GM23338 (cell line): ENCODE measurements at regions not wholly inside any gene's neighbourhood (a gene's known extent, or its start where the extent isn't known, plus 50 kb on each side); places are given as distances from the start of the nearest gene placed in this dataset.

Source experiments
- ATAC-seq: fragments of 200-7000 bp; cut with Tn5 transposase; 3 replicates; pipeline ENCODE4 v1.9.1; 2020
- DNase-seq: peaks from one replicate; pipeline ENCODE4 v3.0.0-alpha.2; 2015; ENCODE audit warnings: low spot score
- H2AFZ ChIP-seq: fragments of 200-600 bp; sonication (generic); 2 replicates; pipeline ENCODE4 v1.8.0; 2016; ENCODE audit warnings: antibody characterized with exemption, mild to moderate bottlenecking, moderate library complexity
- H3F3A ChIP-seq: fragments of 200-600 bp; sonication (generic); replicated peaks from 2 replicates; pipeline ENCODE4 v1.8.0; 2017; ENCODE audit warnings: antibody characterized with exemption, mixed run types, low read depth
- H3K27ac ChIP-seq: fragments of 200-600 bp; sonication (generic); 2 replicates; pipeline ENCODE4 v1.6.1; 2016; ENCODE audit warnings: low read depth
- H3K27me3 ChIP-seq: fragments of 200-600 bp; sonication (generic); 2 replicates; pipeline ENCODE4 v1.8.0; 2016; ENCODE audit warnings: mild to moderate bottlenecking, mixed run types, moderate library complexity; ENCODE audit not compliant: insufficient read depth
- H3K36me3 ChIP-seq: fragments of 200-600 bp; sonication (generic); 2 replicates; pipeline ENCODE4 v1.8.0; 2016; ENCODE audit warnings: mild to moderate bottlenecking; ENCODE audit not compliant: insufficient read depth
- H3K4me1 ChIP-seq: fragments of 200-600 bp; sonication (generic); 2 replicates; pipeline ENCODE4 v1.8.0; 2016; ENCODE audit warnings: mild to moderate bottlenecking, moderate library complexity; ENCODE audit not compliant: insufficient read depth
- H3K4me2 ChIP-seq: fragments of 200-600 bp; sonication (generic); 2 replicates; pipeline ENCODE4 v1.7.1; 2017; ENCODE audit warnings: mixed run types
- H3K4me3 ChIP-seq: fragments of 200-600 bp; sonication (generic); 2 replicates; pipeline ENCODE4 v1.6.1; 2016; ENCODE audit warnings: mixed run types
- H3K79me2 ChIP-seq: fragments of 200-600 bp; sonication (generic); replicated peaks from 2 replicates; pipeline ENCODE4 v1.8.0; 2017; ENCODE audit warnings: mild to moderate bottlenecking; ENCODE audit not compliant: insufficient read depth
- H3K9me2 ChIP-seq: fragments of 200-600 bp; sonication (generic); 2 replicates; pipeline ENCODE4 v1.8.0; 2017; ENCODE audit not compliant: insufficient read depth
- H4K20me1 ChIP-seq: fragments of 200-600 bp; sonication (generic); replicated peaks from 2 replicates; pipeline ENCODE4 v1.8.0; 2017; ENCODE audit warnings: mild to moderate bottlenecking; ENCODE audit not compliant: insufficient read depth
- H3K27ac Mint-ChIP-seq: 2 replicates; pipeline ENCODE4 v1.8.0; 2020; ENCODE audit warnings: inconsistent platforms, mild to moderate bottlenecking, moderate library complexity, mixed read lengths
- H3K27me3 Mint-ChIP-seq: 3 replicates; pipeline ENCODE4 v1.8.0; 2022; ENCODE audit warnings: low read depth, mild to moderate bottlenecking, moderate library complexity, mixed read lengths, inconsistent platforms; ENCODE audit not compliant: insufficient read depth, poor library complexity
- H3K36me3 Mint-ChIP-seq: 3 replicates; pipeline ENCODE4 v1.8.0; 2021; ENCODE audit warnings: low read depth, mild to moderate bottlenecking, inconsistent platforms, moderate library complexity, mixed read lengths
- H3K4me1 Mint-ChIP-seq: 3 replicates; pipeline ENCODE4 v1.8.0; 2020; ENCODE audit warnings: mild to moderate bottlenecking, inconsistent platforms, mixed read lengths
- H3K4me3 Mint-ChIP-seq: 3 replicates; pipeline ENCODE4 v1.8.0; 2021; ENCODE audit warnings: moderate library complexity, mild to moderate bottlenecking, inconsistent platforms, mixed read lengths
- H3K9me3 Mint-ChIP-seq: 3 replicates; pipeline ENCODE4 v1.8.0; 2020; ENCODE audit warnings: moderate library complexity, mild to moderate bottlenecking, inconsistent platforms, mixed read lengths
- CREB1 ChIP-seq: fragments of 250-450 bp; sonication (Bioruptor Pico); IDR thresholded peaks from 2 replicates; pipeline ENCODE4 v1.5.0; 2020; ENCODE audit warnings: low read depth, mild to moderate bottlenecking, moderate library complexity
- EZH2 ChIP-seq: fragments of 200-600 bp; sonication (generic); IDR thresholded peaks from one replicate; pipeline ENCODE4 v1.8.0; 2017; ENCODE audit warnings: antibody characterized with exemption, mild to moderate bottlenecking, low read depth; ENCODE audit not compliant: unreplicated experiment
- EZH2phosphoT487 ChIP-seq: fragments of 200-600 bp; sonication (generic); IDR thresholded peaks from one replicate; pipeline ENCODE4 v1.8.1; 2018; ENCODE audit warnings: antibody characterized with exemption; ENCODE audit not compliant: unreplicated experiment
- JUNB ChIP-seq: IDR thresholded peaks from one replicate; pipeline ENCODE4 v1.6.1; 2016; ENCODE audit warnings: antibody characterized with exemption; ENCODE audit not compliant: unreplicated experiment
- NANOG ChIP-seq: IDR thresholded peaks from 2 replicates; pipeline ENCODE4 v1.6.1; 2016; ENCODE audit warnings: antibody characterized with exemption, borderline replicate concordance
- POLR2AphosphoS5 ChIP-seq: IDR thresholded peaks from 2 replicates; pipeline ENCODE4 v1.6.1; 2016; ENCODE audit warnings: antibody characterized with exemption, low read depth
- REST ChIP-seq: IDR thresholded peaks from one replicate; pipeline ENCODE4 v1.6.1; 2018; ENCODE audit warnings: antibody characterized with exemption; ENCODE audit not compliant: unreplicated experiment
- STAT1 ChIP-seq: IDR thresholded peaks from one replicate; pipeline ENCODE4 v1.6.1; 2016; ENCODE audit warnings: antibody characterized with exemption; ENCODE audit not compliant: unreplicated experiment
- ZNF114 ChIP-seq: fragments of 250-450 bp; sonication (Bioruptor Pico); IDR thresholded peaks from 2 replicates; pipeline ENCODE4 v1.5.0; 2020; ENCODE audit warnings: mild to moderate bottlenecking, moderate library complexity
- ZNF331 ChIP-seq: fragments of 250-450 bp; sonication (Bioruptor Pico); IDR thresholded peaks from 2 replicates; pipeline ENCODE4 v1.5.0; 2020; ENCODE audit warnings: low read depth, mild to moderate bottlenecking, moderate library complexity
- TF ChIP-seq, protein P1 (sequence below): fragments of 250-450 bp; sonication (Bioruptor Pico); IDR thresholded peaks from 2 replicates; pipeline ENCODE4 v1.5.0; 2020; ENCODE audit warnings: mild to moderate bottlenecking, moderate library complexity
- TF ChIP-seq, protein P2 (sequence below): IDR thresholded peaks from 2 replicates; pipeline ENCODE4 v1.6.1; 2016; ENCODE audit warnings: antibody characterized with exemption

DNA sequence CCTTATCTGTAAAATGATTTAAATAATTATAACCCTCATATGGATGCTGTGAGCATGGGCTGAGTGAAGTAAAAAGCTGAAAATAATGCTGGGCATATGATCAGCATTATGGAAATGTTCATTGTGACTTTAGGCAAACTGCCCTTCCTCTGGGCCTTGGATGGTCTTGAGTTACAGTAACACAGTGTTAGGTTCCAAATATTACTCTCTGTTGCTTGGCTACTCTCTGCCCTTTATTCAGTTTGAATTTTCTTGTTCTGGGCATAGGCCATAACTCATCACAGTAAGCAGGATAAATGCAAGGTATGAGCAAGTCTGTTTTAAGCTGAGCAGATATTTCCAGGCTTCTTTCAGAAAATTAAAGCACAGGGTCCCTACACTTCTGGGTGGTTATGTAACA lies 868.0 kb downstream of the KCNMA1 start:
- H3K27me3 Mint-ChIP-seq, result peaks cover 5% of the 10 kb centered on the region
- ATAC-seq, result no peak
- TF ChIP-seq ZNF331 (no peak), POLR2AphosphoS5 (no peak)
- Histone ChIP-seq H3K79me2 (no peaks in the 10 kb centered on the region), H3K4me2 (no peak overlapping the region), H3K27me3 (no peaks in the 10 kb centered on the region), H3K36me3 (0 out of 2 replicates have a peak, but pooled peaks cover 4% of the 10 kb centered on the region), H3K4me3 (no peak overlapping the region), H2AFZ (no peak overlapping the region), H4K20me1 (no peaks in the 10 kb centered on the region), H3K9me2 (peaks cover 18% of the 10 kb centered on the region), H3F3A (no peaks in the 10 kb centered on the region), H3K27ac (no peak overlapping the region), H3K4me1 (no peaks in the 10 kb centered on the region)
- peaks cover 10% of the 10 kb centered on the region; the same call in 2 of the 3 replicates for H3K36me3 Mint-ChIP-seq
- no peak overlapping the region for H3K4me3 Mint-ChIP-seq
- no peak overlapping the region for H3K27ac Mint-ChIP-seq
- no peak for DNase-seq
- peaks cover 12% of the 10 kb centered on the region for H3K9me3 Mint-ChIP-seq
- H3K4me1 Mint-ChIP-seq, result no peaks in the 10 kb centered on the region

GRCh38 chr10:76769161-76769560 lies 868.4 kb downstream of the KCNMA1 start:
- ATAC-seq (no peak), DNase-seq (no peak)
- Histone ChIP-seq H4K20me1 (no peaks in the 10 kb centered on the region), H3F3A (no peaks in the 10 kb centered on the region), H3K4me3 (no peak overlapping the region), H2AFZ (no peak overlapping the region), H3K4me2 (no peak overlapping the region), H3K27me3 (no peaks in the 10 kb centered on the region), H3K9me2 (peaks cover 18% of the 10 kb centered on the region), H3K4me1 (no peaks in the 10 kb centered on the region), H3K36me3 (no peaks in the 10 kb centered on the region), H3K27ac (no peak overlapping the region), H3K79me2 (no peaks in the 10 kb centered on the region)
- Mint-ChIP-seq H3K27me3 (peaks cover 5% of the 10 kb centered on the region), H3K4me3 (no peak overlapping the region), H3K9me3 (peaks cover 8% of the 10 kb centered on the region), H3K36me3 (peaks cover 7% of the 10 kb centered on the region; the same call in 2 of the 3 replicates), H3K4me1 (no peaks in the 10 kb centered on the region), H3K27ac (no peak overlapping the region; the same call in 1 of the 2 replicates)
- TF ChIP-seq ZNF331 (no peak), CREB1 (CRISPR knock-in tag) (no peak), NANOG (no peak), STAT1 (no peak), EZH2 (no peak), POLR2AphosphoS5 (no peak), EZH2phosphoT487 (no peak), REST (no peak), ZNF114 (CRISPR knock-in tag) (no peak), JUNB (no peak)
- TF ChIP-seq, protein P1, sequence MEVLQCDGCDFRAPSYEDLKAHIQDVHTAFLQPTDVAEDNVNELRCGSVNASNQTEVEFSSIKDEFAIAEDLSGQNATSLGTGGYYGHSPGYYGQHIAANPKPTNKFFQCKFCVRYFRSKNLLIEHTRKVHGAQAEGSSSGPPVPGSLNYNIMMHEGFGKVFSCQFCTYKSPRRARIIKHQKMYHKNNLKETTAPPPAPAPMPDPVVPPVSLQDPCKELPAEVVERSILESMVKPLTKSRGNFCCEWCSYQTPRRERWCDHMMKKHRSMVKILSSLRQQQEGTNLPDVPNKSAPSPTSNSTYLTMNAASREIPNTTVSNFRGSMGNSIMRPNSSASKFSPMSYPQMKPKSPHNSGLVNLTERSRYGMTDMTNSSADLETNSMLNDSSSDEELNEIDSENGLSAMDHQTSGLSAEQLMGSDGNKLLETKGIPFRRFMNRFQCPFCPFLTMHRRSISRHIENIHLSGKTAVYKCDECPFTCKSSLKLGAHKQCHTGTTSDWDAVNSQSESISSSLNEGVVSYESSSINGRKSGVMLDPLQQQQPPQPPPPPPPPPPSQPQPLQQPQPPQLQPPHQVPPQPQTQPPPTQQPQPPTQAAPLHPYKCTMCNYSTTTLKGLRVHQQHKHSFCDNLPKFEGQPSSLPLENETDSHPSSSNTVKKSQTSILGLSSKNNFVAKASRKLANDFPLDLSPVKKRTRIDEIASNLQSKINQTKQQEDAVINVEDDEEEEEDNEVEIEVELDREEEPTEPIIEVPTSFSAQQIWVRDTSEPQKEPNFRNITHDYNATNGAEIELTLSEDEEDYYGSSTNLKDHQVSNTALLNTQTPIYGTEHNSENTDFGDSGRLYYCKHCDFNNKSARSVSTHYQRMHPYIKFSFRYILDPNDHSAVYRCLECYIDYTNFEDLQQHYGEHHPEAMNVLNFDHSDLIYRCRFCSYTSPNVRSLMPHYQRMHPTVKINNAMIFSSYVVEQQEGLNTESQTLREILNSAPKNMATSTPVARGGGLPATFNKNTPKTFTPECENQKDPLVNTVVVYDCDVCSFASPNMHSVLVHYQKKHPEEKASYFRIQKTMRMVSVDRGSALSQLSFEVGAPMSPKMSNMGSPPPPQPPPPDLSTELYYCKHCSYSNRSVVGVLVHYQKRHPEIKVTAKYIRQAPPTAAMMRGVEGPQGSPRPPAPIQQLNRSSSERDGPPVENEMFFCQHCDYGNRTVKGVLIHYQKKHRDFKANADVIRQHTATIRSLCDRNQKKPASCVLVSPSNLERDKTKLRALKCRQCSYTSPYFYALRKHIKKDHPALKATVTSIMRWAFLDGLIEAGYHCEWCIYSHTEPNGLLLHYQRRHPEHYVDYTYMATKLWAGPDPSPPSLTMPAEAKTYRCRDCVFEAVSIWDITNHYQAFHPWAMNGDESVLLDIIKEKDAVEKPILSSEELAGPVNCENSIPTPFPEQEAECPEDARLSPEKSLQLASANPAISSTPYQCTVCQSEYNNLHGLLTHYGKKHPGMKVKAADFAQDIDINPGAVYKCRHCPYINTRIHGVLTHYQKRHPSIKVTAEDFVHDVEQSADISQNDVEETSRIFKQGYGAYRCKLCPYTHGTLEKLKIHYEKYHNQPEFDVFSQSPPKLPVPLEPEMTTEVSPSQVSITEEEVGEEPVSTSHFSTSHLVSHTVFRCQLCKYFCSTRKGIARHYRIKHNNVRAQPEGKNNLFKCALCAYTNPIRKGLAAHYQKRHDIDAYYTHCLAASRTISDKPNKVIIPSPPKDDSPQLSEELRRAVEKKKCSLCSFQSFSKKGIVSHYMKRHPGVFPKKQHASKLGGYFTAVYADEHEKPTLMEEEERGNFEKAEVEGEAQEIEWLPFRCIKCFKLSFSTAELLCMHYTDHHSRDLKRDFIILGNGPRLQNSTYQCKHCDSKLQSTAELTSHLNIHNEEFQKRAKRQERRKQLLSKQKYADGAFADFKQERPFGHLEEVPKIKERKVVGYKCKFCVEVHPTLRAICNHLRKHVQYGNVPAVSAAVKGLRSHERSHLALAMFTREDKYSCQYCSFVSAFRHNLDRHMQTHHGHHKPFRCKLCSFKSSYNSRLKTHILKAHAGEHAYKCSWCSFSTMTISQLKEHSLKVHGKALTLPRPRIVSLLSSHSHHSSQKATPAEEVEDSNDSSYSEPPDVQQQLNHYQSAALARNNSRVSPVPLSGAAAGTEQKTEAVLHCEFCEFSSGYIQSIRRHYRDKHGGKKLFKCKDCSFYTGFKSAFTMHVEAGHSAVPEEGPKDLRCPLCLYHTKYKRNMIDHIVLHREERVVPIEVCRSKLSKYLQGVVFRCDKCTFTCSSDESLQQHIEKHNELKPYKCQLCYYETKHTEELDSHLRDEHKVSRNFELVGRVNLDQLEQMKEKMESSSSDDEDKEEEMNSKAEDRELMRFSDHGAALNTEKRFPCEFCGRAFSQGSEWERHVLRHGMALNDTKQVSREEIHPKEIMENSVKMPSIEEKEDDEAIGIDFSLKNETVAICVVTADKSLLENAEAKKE (CRISPR knock-in tag), result no peak
- TF ChIP-seq, protein P2, sequence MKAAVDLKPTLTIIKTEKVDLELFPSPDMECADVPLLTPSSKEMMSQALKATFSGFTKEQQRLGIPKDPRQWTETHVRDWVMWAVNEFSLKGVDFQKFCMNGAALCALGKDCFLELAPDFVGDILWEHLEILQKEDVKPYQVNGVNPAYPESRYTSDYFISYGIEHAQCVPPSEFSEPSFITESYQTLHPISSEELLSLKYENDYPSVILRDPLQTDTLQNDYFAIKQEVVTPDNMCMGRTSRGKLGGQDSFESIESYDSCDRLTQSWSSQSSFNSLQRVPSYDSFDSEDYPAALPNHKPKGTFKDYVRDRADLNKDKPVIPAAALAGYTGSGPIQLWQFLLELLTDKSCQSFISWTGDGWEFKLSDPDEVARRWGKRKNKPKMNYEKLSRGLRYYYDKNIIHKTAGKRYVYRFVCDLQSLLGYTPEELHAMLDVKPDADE, result no peak
